Activated CD4-positive, alpha-beta T cell treated with anti-CD3 and anti-CD28 coated beads, Interleukin-2, amount 10 ng/mL, durations not matched to agents 7 days and 5 days (primary cell): ENCODE measurements at regions not wholly inside any gene's neighbourhood (a gene's known extent, or its start where the extent isn't known, plus 50 kb on each side); places are given as distances from the start of the nearest gene placed in this dataset.

ENCODE experiments used
- CTCF ChIA-PET: fragments of 350-600 bp; sonication (Branson Sonifier 250); formaldehyde crosslinking; loops from one replicate; lab custom pipeline; 2021; ENCODE audit warnings: antibody characterized with exemption; lab: Charles Lee
- POLR2A ChIA-PET: fragments of 350-600 bp; sonication (Branson Sonifier 250); formaldehyde crosslinking; loops from one replicate; lab custom pipeline; 2021; ENCODE audit warnings: antibody characterized with exemption; lab: Charles Lee
- DNase-seq: peaks from one replicate; pipeline ENCODE4 v3.0.0-alpha.2; 2020
- H3K27ac Mint-ChIP-seq: one replicate; pipeline ENCODE4 v1.8.0; 2021; ENCODE audit warnings: mild to moderate bottlenecking, moderate library complexity, mixed read lengths
- H3K27me3 Mint-ChIP-seq: one replicate; pipeline ENCODE4 v1.8.0; 2021; ENCODE audit warnings: mixed read lengths
- H3K36me3 Mint-ChIP-seq: one replicate; pipeline ENCODE4 v1.8.0; 2021; ENCODE audit warnings: low read depth, mixed read lengths
- H3K4me1 Mint-ChIP-seq: one replicate; pipeline ENCODE4 v1.8.0; 2021; ENCODE audit warnings: mixed read lengths
- H3K4me3 Mint-ChIP-seq: one replicate; pipeline ENCODE4 v1.8.0; 2021; ENCODE audit warnings: mild to moderate bottlenecking, moderate library complexity, mixed read lengths
- H3K9me3 Mint-ChIP-seq: one replicate; pipeline ENCODE4 v1.8.0; 2021; ENCODE audit warnings: mixed read lengths

DNA sequence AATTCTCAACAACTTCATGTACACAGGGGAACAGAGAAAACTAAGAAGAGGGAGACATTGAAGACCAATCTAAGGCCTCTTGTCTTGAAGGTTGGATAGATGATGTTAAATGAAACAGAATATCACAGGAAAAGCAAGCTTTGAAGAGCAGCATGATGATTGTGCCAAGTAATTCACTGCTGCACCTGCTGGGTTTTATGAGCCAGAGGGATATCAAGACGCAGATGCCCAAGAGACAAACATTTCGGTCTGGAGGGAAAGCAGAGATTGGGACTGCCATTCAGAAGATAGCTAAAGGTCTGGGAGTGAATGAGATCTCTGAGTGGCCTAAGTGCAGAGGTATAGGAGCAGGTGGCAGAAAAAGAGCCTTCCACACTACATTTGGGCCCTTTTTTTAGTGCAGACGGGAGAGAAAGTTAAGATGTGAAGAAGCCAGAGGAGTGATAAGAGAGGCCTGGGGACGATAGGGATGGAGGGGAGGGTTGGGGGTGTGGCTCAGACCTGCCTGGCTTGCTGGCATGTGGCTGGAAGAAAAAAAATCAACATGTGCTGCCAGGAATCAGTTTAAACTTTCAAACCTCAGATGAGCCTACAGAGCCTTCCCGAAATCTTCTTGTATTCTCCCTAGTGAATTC, 200.6 kb downstream of the AEBP2 start:
- H3K9me3 Mint-ChIP-seq = no peaks in the 10 kb centered on the region
- H3K27ac Mint-ChIP-seq = no peak overlapping the region
- POLR2A ChIA-PET = no interaction called here
- no peaks in the 10 kb centered on the region for H3K36me3 Mint-ChIP-seq
- no peak for DNase-seq
- no peaks in the 10 kb centered on the region for H3K4me1 Mint-ChIP-seq
- CTCF ChIA-PET = no interaction called here
- H3K4me3 Mint-ChIP-seq = no peak overlapping the region
- no peaks in the 10 kb centered on the region for H3K27me3 Mint-ChIP-seq

DNA sequence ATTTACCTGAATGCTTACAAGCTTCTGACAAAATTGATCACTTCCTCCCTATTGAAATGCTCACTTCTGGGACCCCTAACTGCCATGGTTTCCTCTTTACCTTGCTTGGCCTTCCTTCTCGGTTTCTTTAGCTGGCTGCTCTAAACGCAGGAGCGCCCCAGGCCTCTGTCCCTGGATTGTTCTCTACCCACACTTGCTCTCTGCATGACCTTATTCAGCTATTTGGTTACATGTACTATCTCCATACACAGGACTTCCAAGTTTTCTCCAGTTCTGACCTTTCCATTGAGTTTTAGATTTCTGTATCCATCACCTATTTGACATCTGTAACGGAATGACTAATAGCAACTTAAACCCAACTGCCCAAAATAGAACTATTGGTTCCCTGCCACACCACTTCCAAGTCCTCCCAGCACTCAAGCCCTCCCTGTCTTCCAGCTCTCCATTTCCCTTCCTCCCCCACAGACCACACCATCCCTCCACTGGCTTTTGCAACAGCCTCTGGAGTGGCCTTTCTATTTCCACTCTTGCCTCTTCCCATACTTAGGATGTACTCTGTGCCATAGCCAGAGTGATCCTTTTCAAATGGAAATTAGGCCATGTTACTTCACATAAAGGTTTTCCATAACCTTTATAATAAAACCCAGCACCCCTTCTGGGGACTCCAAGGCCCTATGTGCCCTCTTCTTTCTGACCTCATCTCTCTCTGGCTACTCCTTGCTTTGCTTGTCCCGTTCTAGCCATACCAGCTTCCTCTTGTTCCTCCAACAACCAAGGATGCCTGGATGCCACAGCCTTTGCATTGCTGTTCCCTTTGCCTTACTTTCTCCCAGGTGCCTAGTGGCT, 202.2 kb downstream of the AEBP2 start:
- ChIA-PET POLR2A (no interaction called here), CTCF (no interaction called here)
- no peaks in the 10 kb centered on the region for H3K4me1 Mint-ChIP-seq
- H3K4me3 Mint-ChIP-seq = no peak overlapping the region
- H3K36me3 Mint-ChIP-seq = no peaks in the 10 kb centered on the region
- H3K27me3 Mint-ChIP-seq = no peaks in the 10 kb centered on the region
- H3K9me3 Mint-ChIP-seq = peaks cover 5% of the 10 kb centered on the region
- DNase-seq = no peak
- no peak overlapping the region for H3K27ac Mint-ChIP-seq

DNA sequence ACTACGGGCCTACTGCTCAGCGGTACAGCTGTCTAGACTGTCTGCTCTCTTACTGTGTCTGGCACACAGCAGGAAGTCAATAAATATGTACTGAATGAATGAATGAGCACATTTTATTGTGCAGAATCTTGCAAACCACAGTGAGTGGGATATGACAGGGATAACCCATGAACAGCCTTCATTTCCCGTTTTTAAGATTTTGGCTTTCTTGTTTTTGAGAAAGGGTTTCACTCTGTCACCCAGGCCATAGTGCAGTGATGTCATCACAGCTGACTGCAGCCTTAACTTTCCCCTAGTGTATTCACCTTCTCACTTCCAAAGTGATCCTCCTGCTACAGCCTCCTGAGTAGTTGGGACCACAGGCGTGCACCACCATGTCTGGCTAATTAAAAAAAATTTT, 203.1 kb downstream of the AEBP2 start:
- Mint-ChIP-seq H3K27me3 (no peaks in the 10 kb centered on the region), H3K4me3 (no peak overlapping the region), H3K36me3 (no peaks in the 10 kb centered on the region), H3K27ac (no peak overlapping the region), H3K4me1 (no peaks in the 10 kb centered on the region), H3K9me3 (peaks cover 5% of the 10 kb centered on the region)
- CTCF ChIA-PET = interaction anchor here (0.7 kb wide), 1 partner anchor 381 kb away, joined by 3 read pairs; no protein-coding TSS in a partner anchor
- no peak for DNase-seq
- POLR2A ChIA-PET = no interaction called here

DNA sequence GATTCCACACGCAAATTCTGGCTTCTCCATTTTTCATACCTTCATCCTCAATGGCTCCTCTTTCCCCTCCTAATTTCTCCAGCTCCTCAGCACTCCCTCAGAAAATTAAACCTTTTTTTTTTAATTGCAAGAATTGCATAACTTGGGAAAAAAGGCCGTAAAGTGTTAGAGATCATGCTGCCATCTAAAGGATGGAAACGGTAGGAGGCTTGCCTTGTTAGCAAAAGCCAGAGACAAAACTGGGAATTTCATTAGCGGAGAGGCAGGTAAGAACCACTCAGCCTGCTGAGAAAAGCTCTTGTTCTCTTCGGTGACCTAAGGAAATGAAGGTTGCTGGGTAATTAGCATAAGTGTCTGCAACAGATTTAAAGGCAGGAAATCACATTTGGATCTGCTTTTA, 204.3 kb downstream of the AEBP2 start:
- CTCF ChIA-PET = no interaction called here
- Mint-ChIP-seq H3K9me3 (peaks cover 11% of the 10 kb centered on the region), H3K4me1 (no peaks in the 10 kb centered on the region), H3K27me3 (no peaks in the 10 kb centered on the region), H3K36me3 (no peaks in the 10 kb centered on the region), H3K27ac (no peak overlapping the region), H3K4me3 (no peak overlapping the region)
- POLR2A ChIA-PET = interaction anchor here (0.7 kb wide), 1 partner anchor 193 kb away, joined by 3 read pairs; no protein-coding TSS in a partner anchor
- DNase-seq = no peak

DNA sequence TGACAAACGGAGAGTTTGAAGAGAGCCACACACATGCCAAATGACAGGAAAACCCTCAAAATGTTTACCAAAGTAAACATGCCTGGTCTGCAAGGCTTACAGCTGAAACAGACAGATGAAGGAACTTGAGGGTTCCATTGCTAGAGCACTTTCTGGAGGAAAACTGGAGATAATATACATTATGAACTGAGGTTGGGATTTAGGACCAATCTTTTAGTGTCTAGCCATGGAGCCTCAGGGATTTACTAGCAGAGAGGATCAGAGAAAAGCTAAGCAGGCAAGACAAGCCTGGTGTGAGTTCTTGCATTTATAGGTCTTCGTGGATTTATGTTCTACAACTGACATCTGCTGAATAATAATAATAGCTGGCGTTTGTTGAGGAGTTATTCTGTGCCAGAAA, 205.3 kb downstream of the AEBP2 start:
- Mint-ChIP-seq H3K4me3 (no peak overlapping the region), H3K9me3 (peaks cover 11% of the 10 kb centered on the region), H3K4me1 (no peaks in the 10 kb centered on the region), H3K36me3 (no peaks in the 10 kb centered on the region), H3K27ac (no peak overlapping the region), H3K27me3 (no peaks in the 10 kb centered on the region)
- ChIA-PET POLR2A (no interaction called here), CTCF (interaction anchor here (1.1 kb wide), 1 partner anchor 12 kb away, joined by 3 read pairs; no protein-coding TSS in a partner anchor)
- no peak for DNase-seq

DNA sequence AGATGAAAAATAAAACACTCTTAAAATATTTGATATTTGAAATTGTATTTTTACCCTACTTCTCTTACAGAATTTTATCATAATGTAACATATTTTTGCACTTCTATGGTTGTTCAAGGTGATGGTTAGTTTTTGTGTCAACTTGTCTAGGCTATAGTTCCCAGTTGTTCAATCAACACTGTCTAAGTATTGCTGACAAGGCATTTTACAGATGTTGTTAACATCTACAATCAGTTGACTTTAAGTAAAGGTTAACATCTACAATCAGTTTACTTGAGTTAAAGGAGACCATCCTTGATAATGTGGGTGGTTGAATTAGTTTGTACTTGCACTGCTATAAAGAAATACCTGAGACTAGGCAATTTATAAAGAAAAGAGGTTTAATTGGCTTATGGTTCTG, 206.5 kb downstream of the AEBP2 start:
- Mint-ChIP-seq H3K4me3 (no peak overlapping the region), H3K9me3 (peaks cover 11% of the 10 kb centered on the region), H3K4me1 (no peaks in the 10 kb centered on the region), H3K27me3 (no peaks in the 10 kb centered on the region), H3K27ac (no peak overlapping the region), H3K36me3 (no peaks in the 10 kb centered on the region)
- CTCF ChIA-PET = no interaction called here
- no peak for DNase-seq
- POLR2A ChIA-PET = no interaction called here

DNA sequence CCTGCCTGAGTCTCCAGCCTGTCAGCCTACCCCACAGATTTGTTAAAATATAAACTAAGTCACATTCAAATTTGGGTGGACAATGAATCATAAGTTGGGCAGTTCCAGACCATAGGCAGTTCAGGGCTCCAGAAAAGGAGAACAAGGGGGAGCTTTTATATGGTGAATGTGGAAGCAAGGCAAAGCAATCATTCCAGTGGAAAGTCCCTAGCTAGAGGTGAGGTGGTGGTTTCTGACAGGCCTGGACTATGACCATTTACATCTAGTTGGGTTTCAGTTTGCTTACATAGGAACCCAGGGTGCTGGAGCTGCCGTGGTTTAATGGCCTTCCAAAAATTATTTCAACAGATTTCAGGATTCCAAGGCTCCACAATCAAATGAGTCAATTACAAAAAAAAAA, 207.3 kb downstream of the AEBP2 start:
- CTCF ChIA-PET = no interaction called here
- no peaks in the 10 kb centered on the region for H3K36me3 Mint-ChIP-seq
- DNase-seq = no peak
- no peak overlapping the region for H3K27ac Mint-ChIP-seq
- H3K27me3 Mint-ChIP-seq = no peaks in the 10 kb centered on the region
- POLR2A ChIA-PET = no interaction called here
- H3K9me3 Mint-ChIP-seq = peaks cover 11% of the 10 kb centered on the region
- H3K4me3 Mint-ChIP-seq = no peak overlapping the region
- H3K4me1 Mint-ChIP-seq = no peaks in the 10 kb centered on the region

DNA sequence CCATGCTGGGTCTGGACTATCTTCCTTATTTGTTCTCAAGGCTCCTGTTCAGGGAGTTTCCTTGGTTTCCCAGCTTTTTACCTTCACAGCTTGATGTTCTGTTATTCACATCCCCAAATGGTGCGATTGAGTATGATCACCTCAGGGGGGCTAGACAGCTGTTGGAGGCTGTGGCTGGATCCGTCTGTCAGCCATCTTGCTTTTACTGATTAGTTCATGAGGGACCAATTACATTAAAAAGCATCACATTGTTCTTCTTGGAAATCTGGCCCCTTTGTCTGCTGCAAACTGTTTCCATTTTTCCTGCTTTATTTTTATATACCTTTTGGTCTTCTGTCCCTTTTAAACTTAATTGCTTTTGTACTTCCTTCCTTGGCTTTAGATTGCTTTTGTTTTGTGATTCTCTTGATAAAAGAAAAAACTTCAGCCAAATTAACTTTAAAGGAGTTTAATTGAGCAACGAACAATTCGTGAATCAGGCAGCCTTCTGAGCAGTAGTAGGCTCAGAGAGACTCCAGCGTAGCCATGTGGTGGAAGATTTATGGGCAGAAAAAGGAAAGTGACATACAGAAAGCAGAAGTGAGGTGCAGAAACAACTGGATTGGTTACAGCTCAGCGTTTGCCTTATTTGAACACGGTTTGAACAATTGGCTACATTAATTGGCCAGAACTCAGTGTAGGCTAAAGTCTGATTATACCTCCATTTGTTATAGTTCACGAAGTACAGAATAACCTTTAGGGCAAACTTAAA, 208.7 kb downstream of the AEBP2 start:
- no peaks in the 10 kb centered on the region for H3K36me3 Mint-ChIP-seq
- H3K4me3 Mint-ChIP-seq = no peak overlapping the region
- ChIA-PET CTCF (no interaction called here), POLR2A (no interaction called here)
- H3K27me3 Mint-ChIP-seq = no peaks in the 10 kb centered on the region
- H3K9me3 Mint-ChIP-seq = peaks cover 11% of the 10 kb centered on the region
- no peaks in the 10 kb centered on the region for H3K4me1 Mint-ChIP-seq
- no peak overlapping the region for H3K27ac Mint-ChIP-seq
- no peak for DNase-seq

DNA sequence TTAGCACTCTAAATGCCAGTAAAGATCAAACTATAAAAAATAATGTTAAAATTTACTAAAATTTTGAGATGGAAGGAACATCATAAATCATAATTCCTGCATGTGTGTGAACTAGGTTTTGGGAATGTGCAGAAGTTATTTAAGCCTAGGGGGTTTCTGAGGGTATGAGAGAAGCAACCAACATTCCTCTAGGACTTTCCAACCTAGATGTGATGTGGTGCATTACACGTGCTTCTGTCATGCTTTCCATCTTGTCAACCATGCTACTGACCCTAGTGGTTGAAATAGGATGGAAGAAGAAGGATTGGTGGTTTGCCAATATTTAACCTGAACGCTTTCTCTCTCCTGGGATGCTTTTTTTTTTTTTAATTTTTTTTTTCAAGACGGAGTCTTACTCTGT, 209.3 kb downstream of the AEBP2 start:
- no peak for DNase-seq
- ChIA-PET POLR2A (no interaction called here), CTCF (no interaction called here)
- Mint-ChIP-seq H3K27ac (no peak overlapping the region), H3K27me3 (no peaks in the 10 kb centered on the region), H3K4me1 (no peaks in the 10 kb centered on the region), H3K36me3 (no peaks in the 10 kb centered on the region), H3K9me3 (peaks cover 11% of the 10 kb centered on the region), H3K4me3 (no peak overlapping the region)

DNA sequence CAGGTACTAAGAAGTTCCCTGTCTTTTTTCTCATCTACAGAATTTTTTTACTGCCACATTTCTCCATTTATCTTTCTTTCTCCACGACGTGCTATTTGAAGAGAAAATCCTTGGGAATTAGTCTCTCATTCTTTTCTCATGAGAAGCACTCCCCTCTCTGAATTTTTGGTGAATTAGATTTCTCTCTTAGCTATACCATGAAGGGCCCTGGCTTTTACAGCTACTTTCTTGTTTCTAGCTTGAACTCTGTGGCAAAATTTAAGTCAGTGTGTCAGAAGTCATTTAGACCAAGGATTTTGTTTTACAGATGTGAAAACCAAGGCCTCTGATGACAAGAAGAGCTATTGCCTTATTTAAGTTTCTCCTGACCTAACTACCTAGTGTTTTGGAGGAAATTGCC, 213.1 kb downstream of the AEBP2 start:
- no peaks in the 10 kb centered on the region for H3K4me1 Mint-ChIP-seq
- CTCF ChIA-PET = interaction anchor here (0.5 to 0.7 kb wide), 4 partner anchors 28 to 335 kb away, joined by 3 to 5 read pairs (median 4); no protein-coding TSS in a partner anchor
- H3K36me3 Mint-ChIP-seq = no peaks in the 10 kb centered on the region
- POLR2A ChIA-PET = no interaction called here
- peaks cover 6% of the 10 kb centered on the region for H3K9me3 Mint-ChIP-seq
- no peak overlapping the region for H3K4me3 Mint-ChIP-seq
- H3K27ac Mint-ChIP-seq = no peak overlapping the region
- H3K27me3 Mint-ChIP-seq = no peaks in the 10 kb centered on the region
- no peak for DNase-seq

DNA sequence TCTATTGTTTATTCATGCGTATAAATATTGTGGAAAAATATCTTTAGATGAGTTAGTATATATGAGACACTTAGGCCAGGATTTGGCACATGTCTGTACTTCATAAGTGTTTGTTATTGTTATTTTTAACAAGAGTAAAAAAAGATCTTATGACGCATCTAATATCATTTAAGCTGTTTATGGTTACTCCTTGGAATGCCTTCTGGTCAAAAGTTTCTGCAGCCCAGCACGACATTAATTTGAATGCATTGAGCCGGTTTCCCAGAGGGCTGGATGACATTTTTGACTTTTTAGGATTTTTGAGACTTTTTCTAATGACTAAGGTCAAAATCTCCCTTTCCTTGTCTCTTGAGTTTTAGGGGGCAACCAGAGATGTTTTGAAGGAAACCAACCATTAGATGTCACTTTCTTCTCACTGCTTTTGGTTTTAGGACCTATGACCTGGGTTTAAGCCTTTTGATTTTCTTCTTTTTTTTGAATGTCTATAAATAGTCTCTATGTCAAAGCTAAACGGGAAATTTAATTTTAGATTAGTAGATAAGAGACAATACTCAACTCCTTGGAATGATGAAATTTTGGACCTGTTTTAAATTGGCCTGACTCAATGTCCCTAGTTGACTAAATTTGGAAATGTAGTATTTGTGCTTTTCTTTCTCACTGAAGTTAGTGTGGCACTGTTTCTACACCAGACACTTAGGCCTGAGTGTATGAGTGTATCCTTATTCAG, 215.5 kb downstream of the AEBP2 start:
- POLR2A ChIA-PET = no interaction called here
- H3K4me1 Mint-ChIP-seq = peaks cover 4% of the 10 kb centered on the region
- no peaks in the 10 kb centered on the region for H3K36me3 Mint-ChIP-seq
- no peak for DNase-seq
- H3K4me3 Mint-ChIP-seq = no peak overlapping the region
- H3K27me3 Mint-ChIP-seq = no peaks in the 10 kb centered on the region
- H3K27ac Mint-ChIP-seq = no peak overlapping the region
- CTCF ChIA-PET = no interaction called here
- no peaks in the 10 kb centered on the region for H3K9me3 Mint-ChIP-seq

DNA sequence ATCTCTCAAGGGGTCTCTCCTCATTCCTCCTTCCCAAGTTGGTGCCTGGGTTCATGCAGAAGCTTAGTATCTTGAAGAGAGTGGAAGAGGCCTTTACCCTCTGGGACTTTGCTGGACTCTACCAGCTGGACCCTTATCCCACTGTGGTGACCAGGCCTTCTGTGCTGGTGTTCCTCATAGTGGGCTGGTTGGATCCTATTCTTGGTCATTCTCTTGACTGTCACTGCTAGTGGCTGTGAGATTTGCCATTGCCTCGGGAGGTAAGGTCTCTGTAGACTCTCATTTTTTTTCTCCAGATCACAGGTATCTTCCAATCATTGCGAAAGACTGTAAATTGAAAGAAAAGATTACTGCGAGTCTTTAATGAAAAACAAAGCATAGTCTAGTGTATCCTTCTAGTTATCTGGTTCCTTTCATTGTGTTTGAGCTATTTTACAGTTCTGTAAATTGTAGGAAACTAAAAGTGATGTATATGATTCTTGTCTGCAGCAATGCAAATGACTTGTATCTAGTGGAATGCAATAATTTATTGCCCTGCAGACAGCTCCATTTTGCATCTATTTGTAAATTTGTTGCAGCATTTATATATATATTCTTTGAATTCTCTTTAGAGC, 217.9 kb downstream of the AEBP2 start:
- ChIA-PET CTCF (interaction anchor here (1.1 kb wide), 1 partner anchor 12 kb away, joined by 3 read pairs; no protein-coding TSS in a partner anchor), POLR2A (no interaction called here)
- no peak for DNase-seq
- no peaks in the 10 kb centered on the region for H3K36me3 Mint-ChIP-seq
- peaks cover 3% of the 10 kb centered on the region for H3K9me3 Mint-ChIP-seq
- H3K4me1 Mint-ChIP-seq = peaks cover 9% of the 10 kb centered on the region
- no peak overlapping the region for H3K4me3 Mint-ChIP-seq
- no peaks in the 10 kb centered on the region for H3K27me3 Mint-ChIP-seq
- no peak overlapping the region for H3K27ac Mint-ChIP-seq
